Smooth muscle cell (in vitro differentiated cells): ENCODE measurements at regions not wholly inside any gene's neighbourhood (a gene's known extent, or its start where the extent isn't known, plus 50 kb on each side); places are given as distances from the start of the nearest gene placed in this dataset.

ENCODE experiments used
- DNase-seq: peaks from one replicate; lab custom pipeline; 2025; ENCODE audit not compliant: unreplicated experiment; lab: John Stamatoyannopoulos, UW
- H2AFZ ChIP-seq: fragments of 200-600 bp; sonication (generic); 2 replicates; pipeline ENCODE4 v1.6.0; 2016; ENCODE audit warnings: antibody characterized with exemption, low read depth, mild to moderate bottlenecking
- H3F3A ChIP-seq: fragments of 200-600 bp; sonication (generic); 2 replicates; pipeline ENCODE4 v1.6.0; 2017; ENCODE audit warnings: antibody characterized with exemption, low read depth
- H3K27ac ChIP-seq: fragments of 200-600 bp; sonication (generic); 2 replicates; pipeline ENCODE4 v1.5.1; 2016; ENCODE audit warnings: low read depth, mild to moderate bottlenecking
- H3K27me3 ChIP-seq: fragments of 200-600 bp; sonication (generic); 2 replicates; pipeline ENCODE4 v1.6.1; 2016; ENCODE audit warnings: low read depth, mild to moderate bottlenecking
- H3K36me3 ChIP-seq: fragments of 200-600 bp; sonication (generic); 2 replicates; pipeline ENCODE4 v1.5.1; 2016; ENCODE audit warnings: low read depth
- H3K4me1 ChIP-seq: fragments of 200-600 bp; sonication (generic); 2 replicates; pipeline ENCODE4 v1.5.1; 2016; ENCODE audit warnings: low read depth
- H3K4me2 ChIP-seq: fragments of 200-600 bp; sonication (generic); 2 replicates; pipeline ENCODE4 v1.6.0; 2016; ENCODE audit warnings: mild to moderate bottlenecking
- H3K4me3 ChIP-seq: fragments of 200-600 bp; sonication (generic); 2 replicates; pipeline ENCODE4 v1.5.1; 2016; ENCODE audit warnings: mild to moderate bottlenecking
- H3K79me2 ChIP-seq: fragments of 200-600 bp; sonication (generic); 2 replicates; pipeline ENCODE4 v1.6.0; 2016; ENCODE audit warnings: low read depth, mild to moderate bottlenecking
- H3K9ac ChIP-seq: fragments of 200-600 bp; sonication (generic); 2 replicates; pipeline ENCODE4 v1.6.0; 2016; ENCODE audit warnings: low read depth
- H3K9me3 ChIP-seq: fragments of 200-600 bp; sonication (generic); replicated peaks from 2 replicates; pipeline ENCODE4 v1.5.1; 2016; ENCODE audit warnings: low read depth
- H4K20me1 ChIP-seq: fragments of 200-600 bp; sonication (generic); 2 replicates; pipeline ENCODE4 v1.6.0; 2016; ENCODE audit warnings: low read depth
- CTCF ChIP-seq: fragments of 200-600 bp; sonication (generic); IDR thresholded peaks from 2 replicates; pipeline ENCODE4 v1.5.1; 2017; ENCODE audit warnings: borderline replicate concordance, mild to moderate bottlenecking, antibody characterized with exemption; ENCODE audit not compliant: insufficient read depth, poor library complexity, severe bottlenecking
- WGBS: methylation state at CpG from one replicate; pipeline ENCODE4 v1.1.7; 2016; ENCODE audit warnings: low lambda C conversion rate; 5-methylcytosine and 5-hydroxymethylcytosine counted together

- Histone ChIP-seq H3K27me3 (no peaks in the 10 kb centered on the region), H3F3A (peaks cover 9% of the 10 kb centered on the region), H2AFZ (no peak overlapping the region), H3K9me3 (no peaks in the 10 kb centered on the region), H3K4me1 (peaks cover 36% of the 10 kb centered on the region), H3K36me3 (no peaks in the 10 kb centered on the region), H3K4me2 (peak overlapping the region; percentile 77), H3K4me3 (no peak overlapping the region), H3K9ac (no peak overlapping the region), H3K27ac (peak overlapping the region; percentile 61), H3K79me2 (no peaks in the 10 kb centered on the region), H4K20me1 (no peaks in the 10 kb centered on the region)
- DNase-seq: no peak
- TF ChIP-seq CTCF: no peak
- WGBS: 31% methylated on average over 1 of the region's 1 CpG
Observed at GRCh38 chrX:115409551-115409950, 120.0 kb downstream of the LUZP4 start.

DNA sequence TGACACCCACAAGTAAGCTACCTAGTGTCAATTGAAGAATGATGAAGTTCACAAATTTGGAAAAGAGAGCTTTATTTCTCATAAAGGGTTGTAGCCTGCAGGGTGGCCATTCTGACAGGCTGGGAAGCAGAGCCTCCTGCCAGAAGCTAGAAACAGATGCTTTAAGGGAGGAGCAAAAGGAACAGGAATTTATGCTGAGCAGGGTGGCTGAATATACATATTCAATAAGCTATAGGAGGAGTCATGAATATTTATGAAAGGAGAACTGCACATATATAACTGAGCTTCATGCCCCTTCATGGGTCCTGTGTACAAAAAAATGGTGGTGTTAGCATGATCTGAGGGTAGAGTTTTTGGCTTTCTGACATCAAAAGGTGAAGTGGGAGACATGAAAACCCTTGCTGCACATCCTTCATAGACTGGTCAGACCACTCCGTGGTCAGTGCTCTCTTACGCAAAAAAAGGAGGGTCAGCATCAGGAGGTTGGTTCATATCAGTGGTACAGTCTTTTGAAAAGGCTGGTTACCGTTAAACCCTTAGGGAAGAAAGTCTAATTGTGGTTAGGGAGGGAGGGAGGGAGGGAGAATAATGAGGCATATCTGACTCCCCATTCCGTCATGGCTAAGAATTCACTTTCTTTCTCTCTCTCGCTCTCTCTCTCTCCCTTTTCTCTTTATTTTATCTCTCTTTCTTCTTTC is 121.4 kb downstream of the LUZP4 start:
- Histone ChIP-seq H3K4me3 (no peak overlapping the region), H3K9ac (no peak overlapping the region), H3K4me2 (no peak overlapping the region), H3K36me3 (no peaks in the 10 kb centered on the region), H3K27ac (no peak overlapping the region), H3F3A (peaks cover 9% of the 10 kb centered on the region), H4K20me1 (no peaks in the 10 kb centered on the region), H3K4me1 (peaks cover 36% of the 10 kb centered on the region), H2AFZ (no peak overlapping the region), H3K27me3 (no peaks in the 10 kb centered on the region), H3K9me3 (no peaks in the 10 kb centered on the region), H3K79me2 (no peaks in the 10 kb centered on the region)
- no peak for DNase-seq
- WGBS: 77% methylated on average over 5 of the region's 5 CpGs
- TF ChIP-seq CTCF: no peak

DNA sequence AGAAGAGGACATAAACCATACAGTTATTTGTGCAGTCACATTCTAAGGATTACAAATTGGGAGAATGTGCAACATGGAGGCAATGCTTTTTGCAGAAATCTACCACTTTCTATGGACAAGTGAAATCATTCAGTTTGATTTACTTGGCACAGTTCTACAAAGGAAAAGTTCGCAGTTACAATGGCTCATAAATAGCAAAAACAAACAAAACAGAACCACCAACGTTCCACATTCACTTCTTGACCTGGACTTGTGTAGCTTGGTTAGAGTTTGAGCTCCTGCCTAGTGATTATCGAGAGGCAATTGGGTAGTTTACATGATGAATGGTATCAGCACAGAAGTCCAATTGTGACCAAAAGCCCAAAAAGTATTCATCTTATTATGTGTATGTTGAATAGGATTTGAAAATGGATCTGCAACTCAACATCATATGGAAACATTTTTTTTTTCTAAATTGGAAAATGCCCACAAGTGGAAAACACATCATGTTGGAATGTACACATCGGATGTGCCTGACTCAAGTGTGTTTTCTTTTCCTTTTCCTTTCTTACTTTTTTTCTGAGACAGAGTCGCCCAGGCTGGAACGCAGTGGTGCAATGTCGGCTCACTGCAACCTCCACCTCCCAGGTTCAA is 123.8 kb downstream of the LUZP4 start:
- TF ChIP-seq CTCF: no peak
- H3K79me2 ChIP-seq: no peaks in the 10 kb centered on the region
- H3F3A ChIP-seq: peaks cover 9% of the 10 kb centered on the region
- peaks cover 15% of the 10 kb centered on the region for H3K4me1 ChIP-seq
- no peak overlapping the region for H3K27ac ChIP-seq
- H3K9me3 ChIP-seq: no peaks in the 10 kb centered on the region
- 71% methylated on average over 7 of the region's 7 CpGs for WGBS
- no peaks in the 10 kb centered on the region for H3K36me3 ChIP-seq
- H3K9ac ChIP-seq: no peak overlapping the region
- no peaks in the 10 kb centered on the region for H4K20me1 ChIP-seq
- no peaks in the 10 kb centered on the region for H3K27me3 ChIP-seq
- no peak overlapping the region for H2AFZ ChIP-seq
- no peak overlapping the region for H3K4me2 ChIP-seq
- no peak for DNase-seq
- H3K4me3 ChIP-seq: no peak overlapping the region

GRCh38 chrX:115419069-115419468 is 129.6 kb downstream of the LUZP4 start:
- Histone ChIP-seq H3F3A (no peaks in the 10 kb centered on the region), H4K20me1 (no peaks in the 10 kb centered on the region), H3K79me2 (no peaks in the 10 kb centered on the region), H3K9me3 (no peaks in the 10 kb centered on the region), H3K9ac (no peak overlapping the region), H3K36me3 (no peaks in the 10 kb centered on the region), H3K27me3 (no peaks in the 10 kb centered on the region), H3K4me2 (peak overlapping the region; percentile 53), H3K4me1 (peaks cover 9% of the 10 kb centered on the region), H3K4me3 (no peak overlapping the region), H3K27ac (peak overlapping the region; percentile 25), H2AFZ (peak overlapping the region; percentile 13)
- no peak for DNase-seq
- WGBS: 35% methylated on average over 5 of the region's 5 CpGs
- TF ChIP-seq CTCF: no peak
